Germinal center (tissue), 1 donor: ENCODE measurements at regions not wholly inside any gene's neighbourhood (a gene's known extent, or its start where the extent isn't known, plus 50 kb on each side); places are given as distances from the start of the nearest gene placed in this dataset.
"Not testable (repeated sequence)": the region's sequence is repeated elsewhere in the genome, so short reads cannot be mapped to it uniquely, and the experiment has no call there.

Source experiments
- DNase-seq: peaks from one replicate; pipeline ENCODE4 v3.0.0; 2012; ENCODE audit warnings: mixed read lengths, low spot score

- DNase-seq = no peak
Measured at GRCh38 chr3:86887876-86888275, 103.1 kb downstream of the VGLL3 start.

DNA sequence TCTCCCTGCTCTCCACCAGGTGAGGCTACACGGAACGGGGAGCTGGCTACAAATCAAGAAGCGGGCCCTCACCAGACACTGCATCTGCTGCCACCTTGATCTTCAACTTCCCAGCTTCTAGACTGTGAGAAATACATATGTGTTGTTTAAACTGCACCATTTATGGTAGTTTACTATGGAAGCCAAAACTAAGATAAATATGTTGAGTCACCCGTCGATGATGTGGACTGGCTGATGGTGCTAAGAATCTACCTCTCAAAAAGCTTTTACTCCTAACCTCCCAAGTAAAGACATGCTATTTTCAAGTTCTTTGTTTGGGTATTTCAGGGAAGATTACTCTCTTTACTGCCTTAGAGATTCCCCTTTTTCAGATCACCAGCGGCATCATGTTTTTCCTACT, 110.9 kb downstream of the VGLL3 start:
- DNase-seq = no peak

DNA sequence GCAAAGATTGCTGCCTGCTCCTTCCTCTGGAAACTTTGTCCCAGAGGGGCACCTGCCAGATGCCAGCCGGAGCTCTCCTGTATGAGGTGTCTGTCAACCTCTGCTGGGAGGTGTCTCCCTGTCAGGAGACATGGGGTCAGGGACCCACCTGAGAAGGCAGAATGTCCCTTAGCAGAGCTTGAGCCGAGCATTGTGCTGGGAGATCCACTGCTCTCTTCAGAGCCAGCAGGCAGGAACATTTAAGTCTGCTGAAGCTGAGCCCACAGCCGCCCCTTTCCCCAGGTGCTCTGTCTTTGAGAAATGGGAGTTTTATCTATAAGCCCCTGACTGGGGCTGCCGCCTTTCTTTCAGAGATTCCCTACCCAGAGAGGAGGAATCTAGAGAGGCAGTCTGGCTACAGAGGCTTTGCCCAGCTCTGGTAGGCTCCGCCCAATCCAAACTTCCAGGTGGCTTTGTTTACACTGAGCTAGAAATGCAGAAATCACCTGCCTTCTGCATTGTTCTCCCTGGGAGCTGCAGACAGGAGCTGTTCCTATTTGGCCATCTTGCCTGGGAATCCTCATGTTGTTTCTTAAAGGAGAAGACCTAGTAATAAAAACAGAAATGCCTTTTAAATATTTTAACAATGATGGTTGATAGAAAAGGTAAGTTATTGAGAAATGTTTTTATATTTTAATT, 114.3 kb downstream of the VGLL3 start:
- not testable (repeated sequence) for DNase-seq

- DNase-seq = not testable (repeated sequence)
Measured at GRCh38 chr3:86874790-86875189, 116.2 kb downstream of the VGLL3 start.

- DNase-seq = no peak
Measured at GRCh38 chr3:86869566-86869965, 121.4 kb downstream of the VGLL3 start.

- DNase-seq = no peak
Measured at GRCh38 chr3:86867982-86868381, 123.0 kb downstream of the VGLL3 start.

GRCh38 chr3:86865506-86865905, 125.4 kb downstream of the VGLL3 start:
- DNase-seq = no peak

DNA sequence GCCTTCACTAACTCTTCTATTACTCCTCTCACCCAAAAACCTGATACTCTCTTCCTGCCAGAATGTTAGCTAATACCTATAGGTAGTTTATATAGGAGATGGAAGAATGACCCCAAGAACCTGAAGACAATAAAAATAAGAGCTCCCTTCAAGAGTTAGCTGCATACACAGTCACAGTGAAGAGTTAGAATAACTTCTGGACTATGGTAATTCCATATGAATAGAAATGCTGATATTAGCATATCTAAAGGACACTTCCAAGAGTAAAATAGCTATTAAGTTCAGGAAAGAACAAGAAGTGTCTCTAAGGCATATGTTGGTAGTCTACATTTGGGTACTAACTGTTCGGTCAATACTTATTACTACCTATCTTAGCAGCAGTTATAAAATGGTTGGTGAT, 134.2 kb downstream of the VGLL3 start:
- DNase-seq = no peak

DNA sequence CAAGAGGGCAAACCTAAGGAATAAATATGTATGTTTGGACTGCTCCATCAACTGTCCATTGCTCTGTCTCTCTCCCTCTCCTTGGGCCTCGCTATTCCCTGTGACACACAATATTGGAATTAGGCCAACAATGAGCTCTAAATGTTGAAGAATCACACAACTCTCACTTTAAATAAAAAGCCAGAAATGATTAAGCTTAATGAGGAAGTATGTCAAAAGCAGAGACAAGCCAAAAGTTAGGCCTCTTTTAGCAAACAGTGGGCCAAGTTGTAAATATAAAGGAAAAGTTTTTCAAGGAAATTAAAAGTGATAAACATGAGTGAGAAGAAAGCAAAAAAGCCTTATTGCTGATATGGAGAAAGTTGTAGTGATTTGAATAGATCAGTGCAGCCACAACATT, 141.0 kb downstream of the VGLL3 start:
- DNase-seq = no peak

GRCh38 chr3:86845726-86846125, 145.2 kb downstream of the VGLL3 start:
- no peak for DNase-seq

GRCh38 chr3:86838927-86839326, 152.0 kb downstream of the VGLL3 start:
- no peak for DNase-seq

- no peak for DNase-seq
Measured at GRCh38 chr3:86837871-86838270, 153.1 kb downstream of the VGLL3 start.

GRCh38 chr3:86830566-86830965, 160.4 kb downstream of the VGLL3 start:
- no peak for DNase-seq

GRCh38 chr3:86828751-86829150, 162.2 kb downstream of the VGLL3 start:
- DNase-seq = no peak

DNA sequence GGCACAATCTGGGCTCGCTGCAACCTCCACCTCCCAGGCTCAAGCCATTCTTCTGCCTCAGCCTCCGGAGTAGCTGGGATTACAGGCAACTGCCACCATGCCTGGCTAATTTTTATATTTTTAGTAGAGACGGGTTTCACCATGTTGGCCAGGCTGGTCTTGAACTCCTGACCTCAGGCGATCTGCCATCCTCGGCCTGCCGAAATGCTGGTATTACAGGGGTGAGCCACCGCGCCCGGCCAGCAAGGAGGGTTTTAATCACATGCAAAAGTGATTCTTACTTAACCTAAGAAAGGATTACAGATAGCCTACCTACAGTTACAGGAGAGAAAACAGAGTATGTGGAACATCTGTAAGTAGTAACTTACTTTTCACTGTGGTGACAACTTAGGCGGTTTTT, 163.4 kb downstream of the VGLL3 start:
- DNase-seq = not testable (repeated sequence)

GRCh38 chr3:86826292-86826691, 164.7 kb downstream of the VGLL3 start:
- no peak for DNase-seq

DNA sequence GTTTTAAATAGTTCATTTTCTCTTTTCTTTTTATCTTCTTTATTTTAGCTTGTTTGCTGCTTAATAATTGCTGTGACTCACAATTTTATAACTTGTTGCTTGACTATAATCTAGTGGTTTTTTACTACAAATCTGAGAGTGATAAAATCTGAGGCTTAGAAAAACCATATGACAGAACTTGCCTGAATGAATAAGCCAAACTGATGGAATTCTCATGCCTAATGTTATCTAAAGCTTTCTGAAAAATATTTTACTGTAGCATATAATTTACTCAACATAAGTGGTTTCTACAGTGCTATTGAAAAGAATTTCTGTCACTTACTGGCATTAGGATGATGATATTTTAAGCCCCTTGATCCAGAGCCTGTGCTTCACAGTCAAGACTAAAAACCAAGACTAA, 175.1 kb downstream of the VGLL3 start:
- no peak for DNase-seq

- DNase-seq = no peak
Measured at GRCh38 chr3:86814918-86815655, 175.9 kb downstream of the VGLL3 start.

DNA sequence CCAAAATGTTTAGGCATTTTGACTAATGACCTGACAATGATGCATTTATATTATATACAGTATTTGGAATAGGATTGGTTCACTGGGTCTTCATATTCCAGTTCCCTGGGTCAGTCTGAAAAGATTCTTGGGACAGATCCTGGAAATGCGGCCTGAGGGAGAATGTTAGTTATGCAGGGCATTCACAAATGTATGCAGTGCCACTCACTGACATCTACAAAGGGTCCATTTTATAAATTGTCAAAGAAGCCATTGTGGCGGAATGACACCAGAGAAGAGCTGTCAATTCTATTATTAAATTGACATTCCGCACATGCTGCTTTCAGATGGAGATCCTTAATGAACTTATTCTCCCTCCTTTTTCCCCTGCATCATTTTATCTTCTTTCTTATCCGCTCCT, 176.6 kb downstream of the VGLL3 start:
- no peak for DNase-seq

DNA sequence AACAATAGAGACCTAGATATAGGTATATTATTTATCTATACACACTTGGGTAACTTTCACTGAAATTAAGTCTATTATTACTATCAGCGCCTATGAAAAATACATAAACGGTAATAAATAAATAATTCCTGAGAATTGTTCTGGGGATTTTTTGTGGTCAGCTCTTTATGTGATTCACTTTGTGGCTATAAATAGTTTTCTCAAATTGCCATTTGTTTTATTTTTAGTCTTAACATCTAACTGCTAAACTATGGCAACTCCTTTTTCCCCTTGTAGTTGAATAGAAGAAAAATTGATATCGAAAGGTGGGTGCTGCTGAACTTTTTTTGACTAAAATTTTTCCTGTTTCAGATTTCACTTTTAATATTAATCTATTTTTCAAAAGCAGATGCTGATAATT, 189.0 kb downstream of the VGLL3 start:
- no peak for DNase-seq

GRCh38 chr3:86801066-86801465, 189.9 kb downstream of the VGLL3 start:
- DNase-seq = no peak

DNA sequence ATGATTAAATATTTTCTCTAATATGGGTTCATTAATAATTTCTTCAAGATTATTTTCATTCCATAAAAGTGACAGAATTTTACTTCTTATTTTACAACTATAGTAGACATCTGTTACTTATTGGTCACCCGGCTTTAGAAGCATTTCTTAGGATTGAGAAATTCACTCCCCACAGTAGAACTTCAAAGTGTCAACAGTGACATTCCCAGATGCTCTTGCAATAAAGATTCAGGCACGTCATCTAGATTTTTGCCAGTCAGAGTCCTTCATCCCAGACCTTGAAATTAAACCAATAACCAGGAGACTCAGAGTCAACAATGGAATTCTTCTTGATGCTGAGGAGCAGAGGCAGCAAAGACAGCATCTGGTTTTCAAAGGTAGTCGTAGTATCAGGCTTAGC, 190.8 kb downstream of the VGLL3 start:
- DNase-seq = no peak

DNA sequence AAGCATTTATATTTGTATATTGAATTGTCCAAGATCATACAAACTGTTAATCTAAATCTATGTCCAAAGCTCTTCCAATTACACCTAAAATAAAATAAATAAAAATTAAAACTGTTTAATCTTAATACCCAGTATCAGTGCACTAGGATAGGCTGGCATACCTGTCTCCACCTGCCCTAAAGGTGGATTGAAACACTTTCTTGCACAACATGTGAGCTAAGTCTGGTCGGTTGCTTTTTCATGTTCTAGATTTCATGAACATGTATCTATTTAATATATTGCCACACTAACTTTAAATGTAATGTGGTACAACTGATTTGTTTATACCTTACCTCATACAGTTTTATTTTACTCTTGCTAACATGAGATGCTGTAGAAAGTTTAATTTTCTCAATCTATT, 193.0 kb downstream of the VGLL3 start:
- no peak for DNase-seq
